Endothelial cell of umbilical vein (primary cell): ENCODE measurements at regions not wholly inside any gene's neighbourhood (a gene's known extent, or its start where the extent isn't known, plus 50 kb on each side); places are given as distances from the start of the nearest gene placed in this dataset.

Experiments
- EZH2 ChIP-seq: IDR thresholded peaks from 2 replicates; pipeline ENCODE4 v1.6.1; 2012; ENCODE audit warnings: borderline replicate concordance, low read depth, mild to moderate bottlenecking, moderate library complexity, low read length, inconsistent platforms; ENCODE audit not compliant: severe bottlenecking
- MYC ChIP-seq: IDR thresholded peaks from one replicate; pipeline ENCODE4 v1.6.1; 2011; ENCODE audit warnings: mild to moderate bottlenecking, low read depth, low read length
- TF ChIP-seq, protein P1 (sequence below), 2 donors: IDR thresholded peaks; 1 replicate in 1 of 2; 2 replicates in 1 of 2; pipeline ENCODE4 v1.5.1; 2011; ENCODE audit warnings: low read length in 2 of 2, mild to moderate bottlenecking in 2 of 2, moderate library complexity in 2 of 2, control low read depth in 1 of 2, inconsistent platforms in 1 of 2, low read depth in 1 of 2; ENCODE audit not compliant: insufficient read depth in 1 of 2; ENCODE audit errors: extremely low read depth in 1 of 2

DNA sequence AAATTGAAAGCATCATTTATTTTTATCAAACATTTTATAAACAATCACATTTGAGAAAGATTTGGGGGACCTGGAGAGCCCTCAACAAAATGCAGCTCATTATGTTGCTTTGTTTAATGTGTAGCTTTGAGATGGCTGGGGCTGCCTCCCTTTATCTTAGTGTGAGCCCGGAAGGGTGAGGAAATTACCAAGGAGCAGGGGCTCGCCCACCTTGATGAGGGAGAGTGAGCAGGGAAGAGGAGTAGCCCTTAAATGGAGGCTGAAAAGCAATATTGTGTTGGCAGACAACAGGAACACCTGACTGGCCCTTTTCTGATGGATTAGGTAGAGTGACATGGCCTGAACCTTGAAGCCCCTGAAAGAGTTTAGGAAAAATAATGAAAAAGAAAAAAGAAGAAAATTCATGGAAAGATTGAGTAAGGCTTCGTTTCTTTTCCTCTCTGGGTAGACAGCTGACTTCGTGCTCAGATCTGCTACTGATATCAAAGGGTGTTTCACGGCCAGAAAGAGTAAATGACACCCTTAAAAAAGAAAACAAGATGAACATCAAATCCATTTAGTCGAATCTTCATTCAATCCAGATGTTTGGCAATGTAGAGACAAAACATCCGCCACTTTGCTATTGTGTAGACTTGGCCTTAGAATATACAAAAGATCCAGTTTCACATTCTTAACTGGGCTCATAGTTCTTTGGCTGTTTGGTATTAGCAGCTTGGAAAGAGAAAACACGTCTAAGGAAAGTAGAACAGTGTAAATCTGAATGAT lies 206.5 kb upstream of the TCF4 start:
- no peak for TF ChIP-seq MYC
- TF ChIP-seq EZH2, result no peak
- TF ChIP-seq, protein P1, sequence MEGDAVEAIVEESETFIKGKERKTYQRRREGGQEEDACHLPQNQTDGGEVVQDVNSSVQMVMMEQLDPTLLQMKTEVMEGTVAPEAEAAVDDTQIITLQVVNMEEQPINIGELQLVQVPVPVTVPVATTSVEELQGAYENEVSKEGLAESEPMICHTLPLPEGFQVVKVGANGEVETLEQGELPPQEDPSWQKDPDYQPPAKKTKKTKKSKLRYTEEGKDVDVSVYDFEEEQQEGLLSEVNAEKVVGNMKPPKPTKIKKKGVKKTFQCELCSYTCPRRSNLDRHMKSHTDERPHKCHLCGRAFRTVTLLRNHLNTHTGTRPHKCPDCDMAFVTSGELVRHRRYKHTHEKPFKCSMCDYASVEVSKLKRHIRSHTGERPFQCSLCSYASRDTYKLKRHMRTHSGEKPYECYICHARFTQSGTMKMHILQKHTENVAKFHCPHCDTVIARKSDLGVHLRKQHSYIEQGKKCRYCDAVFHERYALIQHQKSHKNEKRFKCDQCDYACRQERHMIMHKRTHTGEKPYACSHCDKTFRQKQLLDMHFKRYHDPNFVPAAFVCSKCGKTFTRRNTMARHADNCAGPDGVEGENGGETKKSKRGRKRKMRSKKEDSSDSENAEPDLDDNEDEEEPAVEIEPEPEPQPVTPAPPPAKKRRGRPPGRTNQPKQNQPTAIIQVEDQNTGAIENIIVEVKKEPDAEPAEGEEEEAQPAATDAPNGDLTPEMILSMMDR (IDR thresholded peaks at IDR 0.05; ENCODE audit: extremely low read depth in 1 of 2, insufficient read depth in 1 of 2, low read depth in 1 of 2, low read length in 2 of 2), result no peak
